ENCODE measurements at regions not wholly inside any gene's neighbourhood (a gene's known extent, or its start where the extent isn't known, plus 50 kb on each side); places are given as distances from the start of the nearest gene placed in this dataset.

DNA sequence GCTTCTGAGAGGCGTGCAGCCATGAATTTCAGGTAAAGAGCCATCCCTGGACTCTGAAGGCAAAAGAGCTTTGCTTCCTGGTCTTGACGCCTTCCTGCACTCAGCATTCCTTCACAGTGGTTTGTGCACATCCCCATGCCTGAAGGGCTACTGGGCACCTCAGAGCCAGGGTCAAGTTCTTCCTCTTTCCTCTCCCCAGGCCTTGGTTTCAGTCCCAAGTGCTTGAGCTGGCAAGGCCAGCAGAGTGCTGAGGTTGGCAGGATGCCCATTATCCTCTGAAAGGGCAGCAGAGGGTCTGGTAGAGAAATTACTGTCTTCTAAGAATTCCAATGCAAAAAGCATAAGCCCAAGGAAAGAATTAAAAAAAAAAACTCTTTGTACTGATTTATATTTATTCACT lies 1064.9 kb downstream of the TTLL7 start:
- in situ Hi-C loops (cut with MboI; ENCODE audit: low sequenced_read_pairs, unreplicated experiment): no loop called here
- no peak for DNase-seq (ENCODE audit: low spot score)
- TF ChIP-seq CTCF (IDR thresholded peaks at IDR 0.05; ENCODE audit: borderline replicate concordance, control extremely low read depth, extremely low read depth, insufficient read depth, missing control alignments): no peak

GRCh38 chr1:82932727-82933126 lies 1066.2 kb downstream of the TTLL7 start:
- TF ChIP-seq CTCF (IDR thresholded peaks at IDR 0.05; ENCODE audit: borderline replicate concordance, control extremely low read depth, extremely low read depth, insufficient read depth, missing control alignments): no peak
- DNase-seq (ENCODE audit: low spot score): no peak
- in situ Hi-C loops (cut with MboI; ENCODE audit: low sequenced_read_pairs, unreplicated experiment): no loop called here

DNA sequence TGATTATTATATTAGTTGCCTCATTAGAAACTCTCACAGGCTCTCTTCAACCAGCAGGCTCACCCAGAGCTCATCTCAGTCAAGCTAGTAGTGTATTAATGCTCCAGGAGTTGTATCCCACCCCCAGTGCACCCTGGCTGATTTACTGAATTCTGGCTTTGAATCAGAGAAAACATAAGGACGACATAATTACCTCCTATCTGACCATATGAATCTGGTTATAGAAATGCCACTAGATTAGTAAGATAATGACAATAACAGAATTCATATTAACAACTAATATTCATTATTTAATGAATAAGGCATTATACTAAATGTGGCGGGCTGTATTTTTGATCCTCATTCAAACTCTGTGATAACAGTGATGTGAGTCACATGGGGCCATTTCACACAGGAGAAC lies 1066.7 kb downstream of the TTLL7 start:
- DNase-seq (ENCODE audit: low spot score): no peak
- in situ Hi-C loops (cut with MboI; ENCODE audit: low sequenced_read_pairs, unreplicated experiment): no loop called here
- TF ChIP-seq CTCF (IDR thresholded peaks at IDR 0.05; ENCODE audit: borderline replicate concordance, control extremely low read depth, extremely low read depth, insufficient read depth, missing control alignments): no peak

GRCh38 chr1:82931006-82931405 lies 1067.9 kb downstream of the TTLL7 start:
- DNase-seq (ENCODE audit: low spot score): no peak
- no peak for TF ChIP-seq CTCF (IDR thresholded peaks at IDR 0.05; ENCODE audit: borderline replicate concordance, control extremely low read depth, extremely low read depth, insufficient read depth, missing control alignments)
- in situ Hi-C loops (cut with MboI; ENCODE audit: low sequenced_read_pairs, unreplicated experiment): no loop called here

GRCh38 chr1:82927753-82928152 lies 1071.2 kb downstream of the TTLL7 start:
- in situ Hi-C loops (cut with MboI; ENCODE audit: low sequenced_read_pairs, unreplicated experiment): no loop called here
- TF ChIP-seq CTCF (IDR thresholded peaks at IDR 0.05; ENCODE audit: borderline replicate concordance, control extremely low read depth, extremely low read depth, insufficient read depth, missing control alignments): no peak
- no peak for DNase-seq (ENCODE audit: low spot score)

GRCh38 chr1:82924666-82925065 lies 1074.3 kb downstream of the TTLL7 start:
- in situ Hi-C loops (cut with MboI; ENCODE audit: low sequenced_read_pairs, unreplicated experiment): no loop called here
- DNase-seq (ENCODE audit: low spot score): no peak
- no peak for TF ChIP-seq CTCF (IDR thresholded peaks at IDR 0.05; ENCODE audit: borderline replicate concordance, control extremely low read depth, extremely low read depth, insufficient read depth, missing control alignments)

DNA sequence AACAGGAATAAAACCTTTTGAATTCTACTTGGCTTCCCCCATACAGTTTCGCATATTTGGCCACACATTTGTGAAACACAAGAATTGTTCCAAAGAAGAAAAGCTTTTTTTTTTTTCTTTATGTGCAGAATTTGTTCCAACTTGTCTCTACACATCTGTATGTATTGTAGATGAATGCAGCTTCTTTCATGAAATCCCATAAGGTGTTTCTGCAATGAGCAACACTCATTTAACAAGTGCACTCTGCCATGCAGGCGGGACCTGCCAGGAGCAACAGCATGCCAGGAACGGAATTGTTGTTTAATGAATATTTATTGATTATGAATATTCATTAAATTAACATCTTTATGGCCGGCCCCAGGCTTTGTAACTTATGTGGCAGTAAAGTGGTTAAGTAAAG lies 1075.0 kb downstream of the TTLL7 start:
- in situ Hi-C loops (cut with MboI; ENCODE audit: low sequenced_read_pairs, unreplicated experiment): no loop called here
- no peak for DNase-seq (ENCODE audit: low spot score)
- TF ChIP-seq CTCF (IDR thresholded peaks at IDR 0.05; ENCODE audit: borderline replicate concordance, control extremely low read depth, extremely low read depth, insufficient read depth, missing control alignments): no peak
